ENCODE measurements at regions not wholly inside any gene's neighbourhood (a gene's known extent, or its start where the extent isn't known, plus 50 kb on each side); places are given as distances from the start of the nearest gene placed in this dataset.
"Not testable (repeated sequence)": the region's sequence is repeated elsewhere in the genome, so short reads cannot be mapped to it uniquely, and the experiment has no call there.

DNA sequence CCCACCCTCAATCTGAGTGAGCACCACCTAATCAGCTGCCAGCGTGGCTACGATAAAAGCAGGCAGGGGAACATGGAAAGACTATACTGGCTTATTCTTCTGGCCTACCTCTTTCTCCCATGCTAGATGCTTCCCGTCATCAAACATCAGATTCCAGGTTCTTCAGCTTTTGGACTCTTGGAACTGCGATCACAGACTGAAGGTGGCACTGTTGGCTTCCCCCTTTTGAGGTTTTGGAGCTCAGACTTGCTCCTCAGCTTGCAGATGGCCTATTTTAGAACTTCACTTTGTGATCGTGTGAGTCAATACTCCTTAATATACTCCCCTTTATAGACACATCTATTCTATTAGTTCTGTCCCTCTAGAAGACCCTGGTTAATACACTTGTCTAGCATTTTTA, 543.7 kb upstream of the RAG2 start:
- TF ChIP-seq CTCF (IDR thresholded peaks at IDR 0.05; ENCODE audit: low read depth, low read length), result no peak
- ChIA-PET CTCF (no interaction called here), POLR2A (no interaction called here)

DNA sequence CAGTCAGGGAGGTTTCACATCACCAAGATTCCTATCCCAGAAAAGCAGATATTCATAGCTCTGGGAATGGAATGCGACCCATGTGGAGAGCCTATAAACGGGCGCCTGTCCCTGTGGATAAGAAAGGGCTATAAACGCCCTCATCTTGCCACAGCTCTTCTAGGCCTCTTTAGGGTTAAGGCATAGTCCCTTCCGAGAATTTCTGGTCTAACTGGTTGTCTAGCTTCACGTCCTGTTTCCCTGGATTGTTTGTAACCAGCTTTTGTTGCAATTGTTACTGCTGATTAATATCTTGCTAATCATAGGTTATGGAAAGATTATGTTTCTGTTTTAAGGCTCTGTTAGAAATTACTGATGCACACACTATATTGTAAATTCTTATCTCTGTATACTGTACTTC, 537.6 kb upstream of the RAG2 start:
- CTCF ChIA-PET; POLR2A ChIA-PET; H3K27me3 ChIP-seq (ENCODE audit: control insufficient read depth, insufficient read depth, low read length): not testable (repeated sequence)

More for the DNA sequence above, 543.7 kb upstream of the RAG2 start:
- H3K9me3 ChIP-seq (ENCODE audit: control insufficient read depth, insufficient read depth, low read length), result no peaks in the 10 kb centered on the region
- H3K4me3 ChIP-seq (ENCODE audit: low read depth, low read length), result no peak overlapping the region
- no peak overlapping the region for H3K27ac ChIP-seq (ENCODE audit: low read depth, low read length)
- no peak for DNase-seq (ENCODE audit: low read depth, low spot score)
- no peaks in the 10 kb centered on the region for H3K27me3 ChIP-seq (ENCODE audit: control insufficient read depth, insufficient read depth, low read length)

DNA sequence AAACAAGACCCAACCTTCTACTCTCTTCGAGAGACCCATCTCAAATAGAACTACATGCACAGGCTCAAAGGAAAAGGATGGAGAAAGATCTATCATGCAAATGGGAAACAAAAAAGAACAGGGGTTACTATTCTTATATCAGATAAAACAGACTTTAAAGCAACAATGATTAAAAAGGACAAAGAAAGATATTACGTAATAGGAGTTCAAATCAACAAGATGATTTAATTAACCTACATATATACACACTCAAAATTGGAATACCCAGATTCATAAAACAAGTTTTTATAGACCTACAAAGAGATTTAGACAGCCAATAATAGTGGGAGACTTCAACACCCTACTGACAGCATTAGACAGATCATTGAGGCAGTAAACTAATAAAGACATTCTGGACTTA, 536.6 kb upstream of the RAG2 start:
- POLR2A ChIA-PET, result no interaction called here
- no peak for DNase-seq (ENCODE audit: low read depth, low spot score)
- H3K9me3 ChIP-seq (ENCODE audit: control insufficient read depth, insufficient read depth, low read length), result peaks cover 5% of the 10 kb centered on the region; the same call in 1 of the 2 replicates
- no peak for TF ChIP-seq CTCF (IDR thresholded peaks at IDR 0.05; ENCODE audit: low read depth, low read length)
- H3K27me3 ChIP-seq (ENCODE audit: control insufficient read depth, insufficient read depth, low read length), result no peaks in the 10 kb centered on the region
- H3K27ac ChIP-seq (ENCODE audit: low read depth, low read length), result no peak overlapping the region
- no peak overlapping the region for H3K4me3 ChIP-seq (ENCODE audit: low read depth, low read length)
- CTCF ChIA-PET, result no interaction called here

More for the DNA sequence above, 537.6 kb upstream of the RAG2 start:
- not testable (repeated sequence) for H3K9me3 ChIP-seq (ENCODE audit: control insufficient read depth, insufficient read depth, low read length); DNase-seq (ENCODE audit: low read depth, low spot score); H3K27ac ChIP-seq (ENCODE audit: low read depth, low read length); H3K4me3 ChIP-seq (ENCODE audit: low read depth, low read length)

DNA sequence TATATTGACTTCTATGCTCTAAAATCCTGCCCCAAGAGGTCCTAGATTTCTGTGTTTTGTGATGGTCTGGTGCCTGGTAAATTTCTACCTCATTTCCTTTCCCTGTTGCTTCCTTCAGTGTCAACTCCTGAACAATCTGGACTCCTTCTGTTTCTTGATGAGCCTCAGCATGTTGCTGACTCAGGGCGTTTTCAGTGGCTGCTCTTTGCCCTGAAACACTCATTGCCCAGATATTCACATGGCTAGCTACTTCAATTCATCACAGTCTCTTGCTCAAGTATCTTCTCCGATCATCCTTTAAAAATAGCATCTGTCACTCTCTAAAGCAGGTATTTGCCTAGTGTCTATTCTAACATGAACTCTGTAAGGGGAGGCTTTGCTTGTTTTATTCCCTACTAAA, 526.3 kb upstream of the RAG2 start:
- no peak for DNase-seq (ENCODE audit: low read depth, low spot score)
- TF ChIP-seq CTCF (IDR thresholded peaks at IDR 0.05; ENCODE audit: low read depth, low read length), result no peak
- no peaks in the 10 kb centered on the region for H3K27me3 ChIP-seq (ENCODE audit: control insufficient read depth, insufficient read depth, low read length)
- no peak overlapping the region for H3K4me3 ChIP-seq (ENCODE audit: low read depth, low read length)
- ChIA-PET POLR2A (no interaction called here), CTCF (no interaction called here)
- H3K27ac ChIP-seq (ENCODE audit: low read depth, low read length), result no peak overlapping the region
- H3K9me3 ChIP-seq (ENCODE audit: control insufficient read depth, insufficient read depth, low read length), result no peaks in the 10 kb centered on the region

DNA sequence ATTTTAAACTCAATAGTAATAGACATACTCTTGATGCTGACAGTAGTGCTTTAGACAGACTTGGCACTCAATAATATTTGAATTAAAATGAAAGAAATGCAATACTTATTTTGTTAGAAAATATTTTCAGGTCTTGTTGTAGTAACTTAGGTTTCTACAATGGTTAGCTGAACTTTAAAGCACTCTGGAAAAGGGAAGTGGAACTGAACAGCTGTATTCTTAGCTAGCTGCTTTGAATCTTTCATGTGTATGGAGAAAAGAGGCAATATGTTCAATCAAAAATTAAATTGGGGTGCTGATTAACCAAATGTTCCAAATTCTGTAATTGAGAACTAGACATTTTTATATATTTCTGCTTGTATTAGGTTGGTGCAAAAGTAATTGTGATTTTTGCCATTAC, 517.9 kb upstream of the RAG2 start:
- TF ChIP-seq CTCF (IDR thresholded peaks at IDR 0.05; ENCODE audit: low read depth, low read length), result no peak
- CTCF ChIA-PET, result no interaction called here
- Histone ChIP-seq H3K9me3 (ENCODE audit: control insufficient read depth, insufficient read depth, low read length) (no peaks in the 10 kb centered on the region), H3K27ac (ENCODE audit: low read depth, low read length) (no peak overlapping the region), H3K4me3 (ENCODE audit: low read depth, low read length) (no peak overlapping the region), H3K27me3 (ENCODE audit: control insufficient read depth, insufficient read depth, low read length) (no peaks in the 10 kb centered on the region)
- no peak for DNase-seq (ENCODE audit: low read depth, low spot score)
- POLR2A ChIA-PET, result no interaction called here

DNA sequence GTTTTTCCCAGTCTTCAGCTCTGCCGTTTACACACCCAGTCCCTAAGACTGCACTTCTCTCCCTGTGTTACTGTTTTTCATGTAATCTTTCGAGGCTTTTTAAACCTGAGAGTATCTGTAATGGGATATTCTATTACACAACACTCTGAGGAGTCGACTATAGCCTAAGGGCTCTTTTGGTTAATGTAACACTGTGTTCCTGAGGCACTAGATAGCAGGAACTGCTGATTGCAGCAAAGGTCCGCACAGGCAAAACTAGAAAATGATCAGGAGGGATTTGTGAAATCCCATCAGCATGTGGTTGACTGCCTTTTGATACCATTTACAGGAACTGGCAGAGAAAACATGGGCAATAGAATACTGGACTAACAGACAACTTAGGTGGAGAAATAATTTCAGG, 512.3 kb upstream of the RAG2 start:
- no peak for DNase-seq (ENCODE audit: low read depth, low spot score)
- no peaks in the 10 kb centered on the region for H3K9me3 ChIP-seq (ENCODE audit: control insufficient read depth, insufficient read depth, low read length)
- H3K27ac ChIP-seq (ENCODE audit: low read depth, low read length), result no peak overlapping the region
- CTCF ChIA-PET, result no interaction called here
- H3K27me3 ChIP-seq (ENCODE audit: control insufficient read depth, insufficient read depth, low read length), result no peaks in the 10 kb centered on the region
- POLR2A ChIA-PET, result no interaction called here
- H3K4me3 ChIP-seq (ENCODE audit: low read depth, low read length), result no peak overlapping the region
- no peak for TF ChIP-seq CTCF (IDR thresholded peaks at IDR 0.05; ENCODE audit: low read depth, low read length)
